ENCODE measurements at regions not wholly inside any gene's neighbourhood (a gene's known extent, or its start where the extent isn't known, plus 50 kb on each side); places are given as distances from the start of the nearest gene placed in this dataset.

DNA sequence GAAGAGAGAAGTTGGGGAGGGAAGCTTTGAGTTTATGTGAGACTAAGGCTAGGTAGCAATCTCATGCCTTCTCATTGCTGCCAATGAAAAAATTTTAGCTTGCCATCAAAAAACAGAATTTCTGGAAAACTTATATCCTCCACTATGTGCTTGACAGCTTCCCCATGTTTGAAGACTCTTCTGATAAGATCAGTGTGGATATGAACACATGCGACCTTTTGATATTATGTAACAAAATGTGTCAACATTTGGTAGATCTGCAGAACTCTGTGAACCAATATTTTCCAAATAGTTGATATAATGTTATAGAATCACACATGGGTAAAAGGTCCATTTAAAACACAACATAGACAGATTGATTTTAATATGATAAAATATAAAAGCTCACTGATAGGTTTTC is 380.9 kb upstream of the PROK2 start:
- TF ChIP-seq, protein P1, sequence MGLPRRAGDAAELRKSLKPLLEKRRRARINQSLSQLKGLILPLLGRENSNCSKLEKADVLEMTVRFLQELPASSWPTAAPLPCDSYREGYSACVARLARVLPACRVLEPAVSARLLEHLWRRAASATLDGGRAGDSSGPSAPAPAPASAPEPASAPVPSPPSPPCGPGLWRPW (IDR thresholded peaks at IDR 0.05) = no peak
- no peak for TF ChIP-seq CHD4 (IDR thresholded peaks at IDR 0.05; ENCODE audit: borderline replicate concordance)
- no peak for TF ChIP-seq EP300 (IDR thresholded peaks at IDR 0.05)
- TF ChIP-seq ESRRA (IDR thresholded peaks at IDR 0.05; ENCODE audit: borderline replicate concordance, low read length) = no peak
- no peak for TF ChIP-seq CHD2 (IDR thresholded peaks at IDR 0.05; ENCODE audit: low read length, partially characterized antibody)
- TF ChIP-seq TP53 (CRISPR knock-in tag; IDR thresholded peaks at IDR 0.05) = no peak
- TF ChIP-seq KDM1A (IDR thresholded peaks at IDR 0.05; ENCODE audit: low read depth) = no peak
- no peak overlapping the region for H3K4me3 ChIP-seq
- DNase-seq (ENCODE audit: low read depth in 1 of 2, low spot score in 1 of 2) = no peak
- 42% methylated on average over 1 of the region's 1 CpG for WGBS (ENCODE audit: missing lambda C conversion rate)
- ChIA-PET POLR2A (no interaction called here), CTCF (interaction anchor here (1.1 kb wide), 1 partner anchor 9 kb away, joined by 3 read pairs; no protein-coding TSS in a partner anchor)
- no peak for ATAC-seq
- no peak overlapping the region for H3K27ac ChIP-seq
- H3K4me2 ChIP-seq = no peak overlapping the region
- no peak for FAIRE-seq
- peaks cover 7% of the 10 kb centered on the region; the same call in 2 of the 3 replicates for H3K4me1 ChIP-seq
- H3K9me3 ChIP-seq = no peaks in the 10 kb centered on the region

DNA sequence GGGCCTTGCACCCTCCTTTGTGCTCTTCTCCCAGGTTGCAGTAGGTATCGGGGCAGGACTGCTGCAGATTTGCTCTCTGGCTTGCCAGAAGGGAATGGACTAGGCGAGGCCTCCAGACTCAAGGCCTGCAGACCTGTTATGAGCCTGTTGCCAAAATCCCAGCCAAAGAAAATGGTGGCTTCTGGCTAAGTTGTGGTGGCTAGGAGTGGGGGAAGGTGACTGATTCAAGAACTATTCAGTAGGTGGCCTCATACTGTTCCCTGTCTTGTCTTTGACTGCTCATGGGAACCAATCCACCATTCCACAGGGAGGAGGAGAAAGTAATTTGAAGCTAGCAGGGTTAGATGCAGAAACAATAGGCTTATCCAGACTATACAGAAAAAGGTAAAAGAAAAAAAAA is 380.4 kb upstream of the PROK2 start:
- ATAC-seq (no peak), DNase-seq (ENCODE audit: low read depth in 1 of 2, low spot score in 1 of 2) (no peak), FAIRE-seq (no peak)
- POLR2A ChIA-PET = no interaction called here
- no peak overlapping the region for H3K4me3 ChIP-seq
- CTCF ChIA-PET = no interaction called here
- H3K27ac ChIP-seq = no peak overlapping the region
- H3K9me3 ChIP-seq = no peaks in the 10 kb centered on the region
- TF ChIP-seq SREBF2 (IDR thresholded peaks at IDR 0.05) (no peak), KDM5A (IDR thresholded peaks at IDR 0.05) (no peak), EP300 (IDR thresholded peaks at IDR 0.05) (no peak)
- 90% methylated on average over 2 of the region's 2 CpGs for WGBS (ENCODE audit: missing lambda C conversion rate)
- H3K4me2 ChIP-seq = no peak overlapping the region
- peaks cover 7% of the 10 kb centered on the region; the same call in 2 of the 3 replicates for H3K4me1 ChIP-seq

DNA sequence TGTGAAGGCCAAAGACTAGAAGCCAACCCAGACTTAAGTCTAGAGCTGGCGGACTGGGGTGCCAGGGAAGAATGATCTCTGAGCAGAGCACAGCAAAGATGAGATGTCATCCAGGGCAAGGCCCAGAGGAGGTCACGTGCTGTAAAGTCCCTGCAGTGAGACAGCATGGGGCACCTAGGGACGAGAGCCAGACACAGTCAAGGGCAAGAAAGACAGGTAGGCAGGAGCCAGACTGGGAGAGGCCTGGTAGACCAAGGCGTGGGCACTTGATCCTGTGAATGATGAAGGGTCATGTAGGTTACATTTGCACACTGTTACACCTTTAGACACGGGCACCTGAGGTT is 379.7 kb upstream of the PROK2 start:
- ATAC-seq (no peak), FAIRE-seq (no peak), DNase-seq (ENCODE audit: low read depth in 1 of 2, low spot score in 1 of 2) (no peak)
- H3K4me2 ChIP-seq = no peak overlapping the region
- no peaks in the 10 kb centered on the region for H3K9me3 ChIP-seq
- H3K4me1 ChIP-seq = peaks cover 7% of the 10 kb centered on the region; the same call in 2 of the 3 replicates
- H3K4me3 ChIP-seq = no peak overlapping the region
- POLR2A ChIA-PET = no interaction called here
- TF ChIP-seq JUNB (IDR thresholded peaks at IDR 0.05) (no peak), POLR2A (IDR thresholded peaks at IDR 0.05; ENCODE audit: low read length) (no peak)
- TF ChIP-seq, protein P2, sequence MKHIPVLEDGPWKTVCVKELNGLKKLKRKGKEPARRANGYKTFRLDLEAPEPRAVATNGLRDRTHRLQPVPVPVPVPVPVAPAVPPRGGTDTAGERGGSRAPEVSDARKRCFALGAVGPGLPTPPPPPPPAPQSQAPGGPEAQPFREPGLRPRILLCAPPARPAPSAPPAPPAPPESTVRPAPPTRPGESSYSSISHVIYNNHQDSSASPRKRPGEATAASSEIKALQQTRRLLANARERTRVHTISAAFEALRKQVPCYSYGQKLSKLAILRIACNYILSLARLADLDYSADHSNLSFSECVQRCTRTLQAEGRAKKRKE (CRISPR knock-in tag; IDR thresholded peaks at IDR 0.05; ENCODE audit: low read depth) = no peak
- WGBS (ENCODE audit: missing lambda C conversion rate) = 52% methylated on average over 5 of the region's 5 CpGs
- no peak overlapping the region for H3K27ac ChIP-seq
- CTCF ChIA-PET = no interaction called here

DNA sequence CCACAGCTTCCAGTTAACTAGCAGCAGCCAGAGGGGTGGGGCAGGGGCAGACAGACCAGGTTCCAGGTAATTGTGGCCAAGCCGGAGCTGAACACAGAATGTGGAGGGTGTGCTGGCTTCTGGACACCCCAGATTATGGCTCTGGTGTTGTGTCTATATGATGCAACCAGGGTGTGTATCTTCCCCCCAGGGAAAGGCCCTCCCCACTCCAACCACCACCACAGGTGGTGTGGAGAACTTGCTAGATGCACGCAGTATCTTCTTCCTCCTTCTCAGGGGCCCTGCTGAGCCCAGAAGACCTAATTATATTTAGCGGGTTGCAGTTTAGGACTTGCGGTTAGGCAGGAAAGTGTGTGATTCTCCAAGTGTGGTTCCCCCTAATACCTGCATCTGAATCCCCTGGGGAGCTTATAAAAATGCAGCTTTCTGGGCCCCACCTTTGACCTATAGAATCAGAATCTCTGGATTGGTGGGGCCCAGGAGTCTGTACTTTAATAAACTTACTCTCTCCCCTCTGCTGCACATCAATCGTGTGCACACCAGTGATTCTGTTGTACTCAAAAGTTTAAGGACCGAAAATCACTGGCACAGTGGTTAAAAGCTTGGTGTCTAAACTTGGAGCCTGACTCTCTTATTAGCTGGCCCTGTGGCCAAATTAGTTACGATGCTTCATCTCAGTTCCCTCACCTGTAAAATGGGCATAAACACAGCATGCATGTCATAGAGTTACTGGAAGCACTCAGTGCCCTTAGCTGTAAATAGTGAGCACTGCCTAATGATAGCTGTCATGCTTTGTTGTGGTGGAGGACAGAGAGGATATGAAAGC is 379.1 kb upstream of the PROK2 start:
- 77% methylated on average over 7 of the region's 7 CpGs for WGBS (ENCODE audit: missing lambda C conversion rate)
- no peaks in the 10 kb centered on the region for H3K9me3 ChIP-seq
- DNase-seq (ENCODE audit: low read depth in 1 of 2, low spot score in 1 of 2) (no peak), FAIRE-seq (no peak), ATAC-seq (no peak)
- H3K4me1 ChIP-seq = peaks cover 7% of the 10 kb centered on the region; the same call in 2 of the 3 replicates
- ChIA-PET POLR2A (no interaction called here), CTCF (no interaction called here)
- TF ChIP-seq, protein P3, sequence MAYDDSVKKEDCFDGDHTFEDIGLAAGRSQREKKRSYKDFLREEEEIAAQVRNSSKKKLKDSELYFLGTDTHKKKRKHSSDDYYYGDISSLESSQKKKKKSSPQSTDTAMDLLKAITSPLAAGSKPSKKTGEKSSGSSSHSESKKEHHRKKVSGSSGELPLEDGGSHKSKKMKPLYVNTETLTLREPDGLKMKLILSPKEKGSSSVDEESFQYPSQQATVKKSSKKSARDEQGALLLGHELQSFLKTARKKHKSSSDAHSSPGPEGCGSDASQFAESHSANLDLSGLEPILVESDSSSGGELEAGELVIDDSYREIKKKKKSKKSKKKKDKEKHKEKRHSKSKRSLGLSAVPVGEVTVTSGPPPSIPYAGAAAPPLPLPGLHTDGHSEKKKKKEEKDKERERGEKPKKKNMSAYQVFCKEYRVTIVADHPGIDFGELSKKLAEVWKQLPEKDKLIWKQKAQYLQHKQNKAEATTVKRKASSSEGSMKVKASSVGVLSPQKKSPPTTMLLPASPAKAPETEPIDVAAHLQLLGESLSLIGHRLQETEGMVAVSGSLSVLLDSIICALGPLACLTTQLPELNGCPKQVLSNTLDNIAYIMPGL (CRISPR knock-in tag; IDR thresholded peaks at IDR 0.05; ENCODE audit: borderline replicate concordance) = no peak
- TF ChIP-seq HOXB5 (CRISPR knock-in tag; IDR thresholded peaks at IDR 0.05) (no peak), TFCP2L1 (CRISPR knock-in tag; IDR thresholded peaks at IDR 0.05) (no peak), MAZ (IDR thresholded peaks at IDR 0.05; ENCODE audit: borderline replicate concordance, low read depth, low read length) (no peak), FOSL2 (IDR thresholded peaks at IDR 0.05) (no peak), FOSL2 (CRISPR knock-in tag; IDR thresholded peaks at IDR 0.05) (no peak), GATA3 (IDR thresholded peaks at IDR 0.05; ENCODE audit: borderline replicate concordance) (no peak), EHF (CRISPR knock-in tag; IDR thresholded peaks at IDR 0.05) (no peak)
- TF ChIP-seq, protein P4, sequence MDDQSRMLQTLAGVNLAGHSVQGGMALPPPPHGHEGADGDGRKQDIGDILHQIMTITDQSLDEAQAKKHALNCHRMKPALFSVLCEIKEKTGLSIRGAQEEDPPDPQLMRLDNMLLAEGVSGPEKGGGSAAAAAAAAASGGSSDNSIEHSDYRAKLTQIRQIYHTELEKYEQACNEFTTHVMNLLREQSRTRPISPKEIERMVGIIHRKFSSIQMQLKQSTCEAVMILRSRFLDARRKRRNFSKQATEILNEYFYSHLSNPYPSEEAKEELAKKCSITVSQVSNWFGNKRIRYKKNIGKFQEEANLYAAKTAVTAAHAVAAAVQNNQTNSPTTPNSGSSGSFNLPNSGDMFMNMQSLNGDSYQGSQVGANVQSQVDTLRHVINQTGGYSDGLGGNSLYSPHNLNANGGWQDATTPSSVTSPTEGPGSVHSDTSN (IDR thresholded peaks at IDR 0.05) = no peak
- H3K4me2 ChIP-seq = no peak overlapping the region
- no peak overlapping the region for H3K27ac ChIP-seq
- no peak overlapping the region for H3K4me3 ChIP-seq
